SK-N-SH (cell line): ENCODE measurements at regions not wholly inside any gene's neighbourhood (a gene's known extent, or its start where the extent isn't known, plus 50 kb on each side); places are given as distances from the start of the nearest gene placed in this dataset.

ENCODE experiments used
- CTCF ChIA-PET: fragments of 300-600, 350-600 bp; formaldehyde crosslinking; extraction: SDS; loops from one replicate; lab custom pipeline; 2021; lab: Yijun Ruan, JAX
- POLR2A ChIA-PET: fragments of 350-600 bp; sonication (Branson Sonifier 250); formaldehyde crosslinking; extraction: SDS; loops from one replicate; lab custom pipeline; 2020; ENCODE audit warnings: antibody characterized with exemption, inconsistent platforms; lab: Yijun Ruan, JAX
- DNase-seq: peaks from one replicate; pipeline ENCODE4 v3.0.0; 2012
- H2AFZ ChIP-seq: fragments of 200-600 bp; sonication (generic); 2 replicates; pipeline ENCODE4 v1.8.1; 2016; ENCODE audit warnings: antibody characterized with exemption, mild to moderate bottlenecking, low read depth
- H3F3A ChIP-seq: fragments of 200-600 bp; sonication (generic); replicated peaks from 2 replicates; pipeline ENCODE3; 2016; ENCODE audit warnings: antibody characterized with exemption, mild to moderate bottlenecking; ENCODE audit not compliant: insufficient read depth
- H3K27ac ChIP-seq, 2 experiments: fragments of 200-500 bp in 1 of 2; fragments of 200-600 bp in 1 of 2; sonication (Bioruptor generic) in 1 of 2; sonication (generic), shearing (Covaris generic) in 1 of 2; 2 replicates each; pipeline versions ENCODE4 v1.5.1 to v1.6.1; 2014 to 2016; ENCODE audit warnings: low read depth in 2 of 2, inconsistent platforms in 1 of 2, low read length in 1 of 2, mild to moderate bottlenecking in 1 of 2, mixed read lengths in 1 of 2
- H3K27me3 ChIP-seq: fragments of 200-600 bp; sonication (generic), shearing (Covaris generic); 2 replicates; pipeline ENCODE4 v1.6.1; 2016; ENCODE audit warnings: mixed run types; ENCODE audit not compliant: insufficient read depth
- H3K36me3 ChIP-seq, 2 experiments: fragments of 200-500 bp in 1 of 2; fragments of 200-600 bp in 1 of 2; sonication (Bioruptor generic) in 1 of 2; sonication (generic) in 1 of 2; replicated peaks in 1 of 2; 2 replicates each; pipeline versions ENCODE3 to v1.5.1; 2014 to 2016; ENCODE audit warnings: low read length in 1 of 2, mild to moderate bottlenecking in 1 of 2; ENCODE audit not compliant: insufficient read depth in 2 of 2, control insufficient read depth in 1 of 2
- H3K4me1 ChIP-seq, 2 experiments: fragments of 200-500 bp in 1 of 2; fragments of 200-600 bp in 1 of 2; sonication (Bioruptor generic) in 1 of 2; sonication (generic), shearing (Covaris generic) in 1 of 2; 2 replicates each; pipeline versions ENCODE4 v1.5.1 to v1.6.1; 2014 to 2016; ENCODE audit warnings: low read depth in 1 of 2, low read length in 1 of 2, mixed run types in 1 of 2; ENCODE audit not compliant: insufficient read depth in 2 of 2, control insufficient read depth in 1 of 2
- H3K4me2 ChIP-seq: fragments of 200-600 bp; sonication (generic), shearing (Covaris generic); 2 replicates; pipeline ENCODE4 v1.6.1; 2017; ENCODE audit warnings: mixed run types
- H3K4me3 ChIP-seq, 2 experiments: fragments of 200-500 bp in 1 of 2; fragments of 200-600 bp in 1 of 2; sonication (Bioruptor generic) in 1 of 2; sonication (generic), shearing (Covaris generic) in 1 of 2; 2 replicates each; pipeline versions ENCODE4 v1.5.1 to v1.8.1; 2014 to 2016; ENCODE audit warnings: low read depth in 2 of 2, inconsistent platforms in 1 of 2, low read length in 1 of 2, mild to moderate bottlenecking in 1 of 2, mixed read lengths in 1 of 2, moderate library complexity in 1 of 2
- H3K79me2 ChIP-seq: fragments of 200-600 bp; sonication (generic); 2 replicates; pipeline ENCODE4 v1.8.1; 2017; ENCODE audit warnings: mild to moderate bottlenecking; ENCODE audit not compliant: insufficient read depth
- H3K9ac ChIP-seq: fragments of 200-600 bp; sonication (generic); 2 replicates; pipeline ENCODE4 v1.6.1; 2017; ENCODE audit warnings: mixed run types
- H3K9me2 ChIP-seq: fragments of 200-600 bp; sonication (generic); 2 replicates; pipeline ENCODE4 v1.6.1; 2017; ENCODE audit warnings: mixed run types
- H3K9me3 ChIP-seq: fragments of 200-600 bp; sonication (generic); 2 replicates; pipeline ENCODE4 v1.6.1; 2017; ENCODE audit warnings: mixed run types, mild to moderate bottlenecking, moderate library complexity
- H4K20me1 ChIP-seq: fragments of 200-600 bp; sonication (generic); 2 replicates; pipeline ENCODE4 v1.6.1; 2017; ENCODE audit warnings: mild to moderate bottlenecking, mixed run types; ENCODE audit not compliant: insufficient read depth
- ELF1 ChIP-seq: IDR thresholded peaks from 2 replicates; pipeline ENCODE4 v1.4.0; 2012
- FOXM1 ChIP-seq: IDR thresholded peaks from 2 replicates; pipeline ENCODE4 v1.4.0; 2012; ENCODE audit warnings: low read depth, mild to moderate bottlenecking
- GABPA ChIP-seq: IDR thresholded peaks from 2 replicates; pipeline ENCODE4 v1.4.0; 2012; ENCODE audit warnings: low read depth, mild to moderate bottlenecking
- GATA2 ChIP-seq: sonication (generic); formaldehyde crosslinking; IDR thresholded peaks from 2 replicates; pipeline ENCODE4 v1.5.0; 2020; ENCODE audit warnings: mild to moderate bottlenecking, missing genetic modification reagents
- IRF3 ChIP-seq: fragments of 150-350 bp; IDR thresholded peaks from 2 replicates; pipeline ENCODE4 v1.6.1; 2016; ENCODE audit warnings: mild to moderate bottlenecking, low read depth, low read length
- JUND ChIP-seq: IDR thresholded peaks from 2 replicates; pipeline ENCODE4 v1.4.0; 2012
- MEF2A ChIP-seq: IDR thresholded peaks from 2 replicates; pipeline ENCODE4 v1.4.0; 2012; ENCODE audit warnings: low read depth, borderline replicate concordance
- NFIC ChIP-seq: IDR thresholded peaks from 2 replicates; pipeline ENCODE4 v1.4.0; 2012; ENCODE audit warnings: borderline replicate concordance
- NRF1 ChIP-seq: IDR thresholded peaks from 2 replicates; pipeline ENCODE4 v1.6.1; 2012; ENCODE audit warnings: low read depth, mild to moderate bottlenecking, low read length
- POLR2AphosphoS5 ChIP-seq: IDR thresholded peaks from 2 replicates; pipeline ENCODE4 v1.6.1; 2012; ENCODE audit warnings: low read depth, low read length
- RCOR1 ChIP-seq: fragments of 150-350 bp; IDR thresholded peaks from 2 replicates; pipeline ENCODE4 v1.6.1; 2017; ENCODE audit warnings: antibody characterized with exemption, low read length
- REST ChIP-seq: IDR thresholded peaks from 2 replicates; pipeline ENCODE4 v1.6.1; 2012; ENCODE audit warnings: mild to moderate bottlenecking, low read depth, low read length, moderate library complexity
- SIN3A ChIP-seq: IDR thresholded peaks from 2 replicates; pipeline ENCODE4 v1.6.1; 2012; ENCODE audit warnings: low read depth, mild to moderate bottlenecking, low read length, moderate library complexity, borderline replicate concordance
- TCF12 ChIP-seq: IDR thresholded peaks from 2 replicates; pipeline ENCODE4 v1.4.0; 2012
- ZBTB33 ChIP-seq: IDR thresholded peaks from 2 replicates; pipeline ENCODE4 v1.4.0; 2012; ENCODE audit warnings: low read depth, borderline replicate concordance
- WGBS: methylation state at CpG from one replicate; pipeline ENCODE4 v1.1.6; 2017; ENCODE audit warnings: low lambda C conversion rate; 5-methylcytosine and 5-hydroxymethylcytosine counted together

GRCh38 chr6:110048221-110048875 is 70.2 kb downstream of the GPR6 start:
- CTCF ChIA-PET = interaction anchor here (2.3 to 3.0 kb wide), 3 partner anchors 9 to 343 kb away, joined by 14 to 34 read pairs (median 15); no protein-coding TSS in a partner anchor
- DNase-seq = no peak
- H3K27ac ChIP-seq = no peak overlapping the region
- no peak overlapping the region for H3K9ac ChIP-seq
- no peaks in the 10 kb centered on the region for H4K20me1 ChIP-seq
- no peaks in the 10 kb centered on the region for H3K36me3 ChIP-seq
- H3K9me3 ChIP-seq = no peaks in the 10 kb centered on the region; the same call in 1 of the 2 replicates
- no peak overlapping the region for H3K4me3 ChIP-seq
- no peaks in the 10 kb centered on the region for H3F3A ChIP-seq
- H3K9me2 ChIP-seq = no peaks in the 10 kb centered on the region
- H2AFZ ChIP-seq = no peak overlapping the region
- POLR2A ChIA-PET = no interaction called here
- H3K4me2 ChIP-seq = no peak overlapping the region
- no peaks in the 10 kb centered on the region for H3K79me2 ChIP-seq
- TF ChIP-seq SIN3A = no peak
- no peak for TF ChIP-seq MEF2A
- TF ChIP-seq RCOR1 = no peak
- TF ChIP-seq NFIC = no peak
- TF ChIP-seq POLR2AphosphoS5 = no peak
- TF ChIP-seq NRF1 = no peak
- no peak for TF ChIP-seq FOXM1
- TF ChIP-seq GABPA = no peak
- TF ChIP-seq GATA2 (CRISPR knock-in tag) = no peak
- no peak for TF ChIP-seq IRF3
- TF ChIP-seq ZBTB33 = no peak
- TF ChIP-seq REST = no peak
- no peak for TF ChIP-seq TCF12
- TF ChIP-seq JUND = no peak
- TF ChIP-seq ELF1 = no peak
- WGBS = 56% methylated on average over 4 of the region's 4 CpGs
- no peaks in the 10 kb centered on the region for H3K4me1 ChIP-seq
- no peaks in the 10 kb centered on the region for H3K27me3 ChIP-seq
